GM19239 (cell line): ENCODE measurements at regions not wholly inside any gene's neighbourhood (a gene's known extent, or its start where the extent isn't known, plus 50 kb on each side); places are given as distances from the start of the nearest gene placed in this dataset.
A peak's percentile ranks its signal among the peaks of the same experiment; 100 is the strongest.

Experiments
- DNase-seq: peaks from one replicate; pipeline ENCODE4 v3.0.0; 2011; ENCODE audit warnings: low spot score; ENCODE audit not compliant: insufficient read length
- FAIRE-seq: peaks from 2 replicates; lab custom pipeline; 2011; peaks lifted over from hg19 to GRCh38; lab: Jason Lieb, UNC

- DNase-seq (no peak), FAIRE-seq (no peak)
Observed at GRCh38 chr7:10685040-10685439, 288.6 kb upstream of the PHF14 start.

- no peak for DNase-seq
- FAIRE-seq: no peak
Observed at GRCh38 chr7:10688544-10688943, 285.1 kb upstream of the PHF14 start.

- no peak for FAIRE-seq
- no peak for DNase-seq
Observed at GRCh38 chr7:10696064-10696463, 277.6 kb upstream of the PHF14 start.

GRCh38 chr7:10703059-10703458, 270.6 kb upstream of the PHF14 start:
- FAIRE-seq: no peak
- DNase-seq: no peak

GRCh38 chr7:10703981-10704380, 269.7 kb upstream of the PHF14 start:
- FAIRE-seq (no peak), DNase-seq (no peak)

GRCh38 chr7:10704653-10705052, 269.0 kb upstream of the PHF14 start:
- DNase-seq: no peak
- no peak for FAIRE-seq

- peak; percentile 16 for DNase-seq
- peak; percentile 67 for FAIRE-seq
Observed at GRCh38 chr7:10706875-10707493, 266.7 kb upstream of the PHF14 start.

GRCh38 chr7:10707519-10707918, 266.2 kb upstream of the PHF14 start:
- peak; percentile 4 for FAIRE-seq
- no peak for DNase-seq

- no peak for DNase-seq
- no peak for FAIRE-seq
Observed at GRCh38 chr7:10708447-10708846, 265.2 kb upstream of the PHF14 start.

GRCh38 chr7:10718768-10719167, 254.9 kb upstream of the PHF14 start:
- no peak for DNase-seq
- no peak for FAIRE-seq

GRCh38 chr7:10720042-10720441, 253.6 kb upstream of the PHF14 start:
- no peak for FAIRE-seq
- DNase-seq: no peak

GRCh38 chr7:10721289-10721688, 252.4 kb upstream of the PHF14 start:
- FAIRE-seq: no peak
- no peak for DNase-seq

GRCh38 chr7:10723832-10724231, 249.8 kb upstream of the PHF14 start:
- no peak for DNase-seq

GRCh38 chr7:10724449-10724848, 249.2 kb upstream of the PHF14 start:
- DNase-seq (no peak), FAIRE-seq (no peak)

More at GRCh38 chr7:10723832-10724231, 249.8 kb upstream of the PHF14 start:
- FAIRE-seq: no peak

GRCh38 chr7:10727636-10728035, 246.0 kb upstream of the PHF14 start:
- no peak for DNase-seq
- no peak for FAIRE-seq

GRCh38 chr7:10731253-10731773, 242.4 kb upstream of the PHF14 start:
- FAIRE-seq: no peak
- no peak for DNase-seq

- DNase-seq: no peak
- no peak for FAIRE-seq
Observed at GRCh38 chr7:10733747-10734146, 239.9 kb upstream of the PHF14 start.

GRCh38 chr7:10734595-10734994, 239.1 kb upstream of the PHF14 start:
- DNase-seq (no peak), FAIRE-seq (no peak)

- FAIRE-seq (no peak), DNase-seq (no peak)
Observed at GRCh38 chr7:10739401-10739800, 234.3 kb upstream of the PHF14 start.

- FAIRE-seq (no peak), DNase-seq (no peak)
Observed at GRCh38 chr7:10740805-10741204, 232.9 kb upstream of the PHF14 start.

GRCh38 chr7:10756981-10757380, 216.7 kb upstream of the PHF14 start:
- DNase-seq: no peak
- no peak for FAIRE-seq

GRCh38 chr7:10759120-10759519, 214.6 kb upstream of the PHF14 start:
- DNase-seq: no peak
- no peak for FAIRE-seq
